ENCODE measurements at regions not wholly inside any gene's neighbourhood (a gene's known extent, or its start where the extent isn't known, plus 50 kb on each side); places are given as distances from the start of the nearest gene placed in this dataset.

- WGBS, 2 donors = 25 to 30% methylated on average over 5 of the region's 5 CpGs
- intact Hi-C loops (cut with DNase I) = no loop called here
- no peak overlapping the region for H3K27ac ChIP-seq
- no peaks in the 10 kb centered on the region for H3K9me3 ChIP-seq
- no peaks in the 10 kb centered on the region for H3K27me3 ChIP-seq
- H3K4me1 ChIP-seq = no peaks in the 10 kb centered on the region
- no peak overlapping the region for H3K4me3 ChIP-seq
- TF ChIP-seq EP300 (IDR thresholded peaks at IDR 0.05) (no peak), CTCF (IDR thresholded peaks at IDR 0.05) (no peak), POLR2A (IDR thresholded peaks at IDR 0.05) (no peak), POLR2AphosphoS5 (IDR thresholded peaks at IDR 0.05) (no peak)
- no peak for DNase-seq
- H3K36me3 ChIP-seq = no peaks in the 10 kb centered on the region
These were observed 563.5 kb downstream of the PDCD6IP start for GRCh38 chr3:34361921-34362320.

GRCh38 chr3:34362910-34363309 lies 564.5 kb downstream of the PDCD6IP start:
- TF ChIP-seq EP300 (IDR thresholded peaks at IDR 0.05) = no peak
- no peak for TF ChIP-seq POLR2A (IDR thresholded peaks at IDR 0.05)
- intact Hi-C loops (cut with DNase I) = no loop called here
- Histone ChIP-seq H3K27me3 (no peaks in the 10 kb centered on the region), H3K27ac (no peak overlapping the region), H3K4me3 (no peak overlapping the region), H3K36me3 (no peaks in the 10 kb centered on the region), H3K4me1 (no peaks in the 10 kb centered on the region), H3K9me3 (no peaks in the 10 kb centered on the region)
- 81 to 87% methylated on average over 5 of the region's 5 CpGs for WGBS, 2 donors
- DNase-seq = no peak

- H3K27ac ChIP-seq = no peak overlapping the region
- no peaks in the 10 kb centered on the region for H3K36me3 ChIP-seq
- no peak for DNase-seq
- H3K27me3 ChIP-seq = no peaks in the 10 kb centered on the region
- H3K4me1 ChIP-seq = no peaks in the 10 kb centered on the region
- no peak overlapping the region for H3K4me3 ChIP-seq
- TF ChIP-seq POLR2AphosphoS5 (IDR thresholded peaks at IDR 0.05) = no peak
- no peak for TF ChIP-seq POLR2A (IDR thresholded peaks at IDR 0.05)
- TF ChIP-seq EP300 (IDR thresholded peaks at IDR 0.05) = no peak
- TF ChIP-seq CTCF (IDR thresholded peaks at IDR 0.05) = no peak
- H3K9me3 ChIP-seq = no peaks in the 10 kb centered on the region
- intact Hi-C loops (cut with DNase I) = no loop called here
These were observed 565.5 kb downstream of the PDCD6IP start for GRCh38 chr3:34363881-34364280.

GRCh38 chr3:34364335-34364734 lies 565.9 kb downstream of the PDCD6IP start:
- H3K9me3 ChIP-seq = no peaks in the 10 kb centered on the region
- no peak for TF ChIP-seq POLR2A (IDR thresholded peaks at IDR 0.05)
- no peak for TF ChIP-seq POLR2AphosphoS5 (IDR thresholded peaks at IDR 0.05)
- TF ChIP-seq EP300 (IDR thresholded peaks at IDR 0.05) = no peak
- no peak for TF ChIP-seq CTCF (IDR thresholded peaks at IDR 0.05)
- 65 to 71% methylated on average over 2 of the region's 2 CpGs for WGBS, 2 donors
- no peak overlapping the region for H3K27ac ChIP-seq
- H3K27me3 ChIP-seq = no peaks in the 10 kb centered on the region
- no peak for DNase-seq
- H3K36me3 ChIP-seq = no peaks in the 10 kb centered on the region
- intact Hi-C loops (cut with DNase I) = no loop called here
- no peaks in the 10 kb centered on the region for H3K4me1 ChIP-seq
- H3K4me3 ChIP-seq = no peak overlapping the region

GRCh38 chr3:34365231-34365630 lies 566.8 kb downstream of the PDCD6IP start:
- H3K27me3 ChIP-seq = no peaks in the 10 kb centered on the region
- H3K4me3 ChIP-seq = no peak overlapping the region
- intact Hi-C loops (cut with DNase I) = no loop called here
- no peaks in the 10 kb centered on the region for H3K4me1 ChIP-seq
- no peak for TF ChIP-seq CTCF (IDR thresholded peaks at IDR 0.05)
- no peak for TF ChIP-seq POLR2AphosphoS5 (IDR thresholded peaks at IDR 0.05)
- TF ChIP-seq EP300 (IDR thresholded peaks at IDR 0.05) = no peak
- no peak for TF ChIP-seq POLR2A (IDR thresholded peaks at IDR 0.05)
- H3K27ac ChIP-seq = no peak overlapping the region
- 93 to 95% methylated on average over 3 of the region's 3 CpGs for WGBS, 2 donors
- no peak for DNase-seq
- no peaks in the 10 kb centered on the region for H3K9me3 ChIP-seq
- H3K36me3 ChIP-seq = no peaks in the 10 kb centered on the region

Data from sigmoid colon (tissue), 6 donors.